GM13977 (cell line): ENCODE measurements at regions not wholly inside any gene's neighbourhood (a gene's known extent, or its start where the extent isn't known, plus 50 kb on each side); places are given as distances from the start of the nearest gene placed in this dataset.

ENCODE experiments used
- DNase-seq: peaks from one replicate; pipeline ENCODE4 v3.0.0; 2012; ENCODE audit warnings: low spot score
- CTCF ChIP-seq: IDR thresholded peaks from 2 replicates; pipeline ENCODE4 v1.5.1; 2012; ENCODE audit warnings: mild to moderate bottlenecking, control low read depth; ENCODE audit not compliant: insufficient read depth; ENCODE audit errors: extremely low read depth, missing control alignments
- in situ Hi-C: fragments of 300-500 bp; cut with MboI; formaldehyde crosslinking; loops from one replicate; pipeline ENCODE4 v1.12.0; 2022; ENCODE audit warnings: low sequenced_read_pairs, low pct_unique_long_range_greater_than_20kb, mixed read lengths, inconsistent platforms; ENCODE audit not compliant: unreplicated experiment

DNA sequence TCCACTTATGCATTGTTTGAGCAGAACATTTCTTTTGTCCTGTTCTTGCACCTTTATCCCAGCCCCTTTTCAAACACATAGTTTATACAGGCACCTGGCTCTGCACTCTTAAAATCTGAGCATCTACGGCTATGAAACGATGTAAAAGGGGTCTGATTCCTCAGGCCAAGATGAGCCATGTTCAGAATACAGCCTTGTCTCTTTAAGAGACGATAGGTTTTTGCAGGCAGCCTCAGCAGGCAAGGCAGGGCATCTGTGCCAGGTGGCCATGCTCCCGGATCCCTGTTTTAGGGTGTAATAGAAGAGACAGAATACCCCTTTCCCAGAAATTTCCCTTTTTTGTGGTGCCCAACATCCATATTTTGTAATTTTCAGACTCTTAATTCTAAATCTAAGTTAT is 89.1 kb upstream of the NFIB start:
- no peak for TF ChIP-seq CTCF
- no peak for DNase-seq
- in situ Hi-C loops, result no loop called here

DNA sequence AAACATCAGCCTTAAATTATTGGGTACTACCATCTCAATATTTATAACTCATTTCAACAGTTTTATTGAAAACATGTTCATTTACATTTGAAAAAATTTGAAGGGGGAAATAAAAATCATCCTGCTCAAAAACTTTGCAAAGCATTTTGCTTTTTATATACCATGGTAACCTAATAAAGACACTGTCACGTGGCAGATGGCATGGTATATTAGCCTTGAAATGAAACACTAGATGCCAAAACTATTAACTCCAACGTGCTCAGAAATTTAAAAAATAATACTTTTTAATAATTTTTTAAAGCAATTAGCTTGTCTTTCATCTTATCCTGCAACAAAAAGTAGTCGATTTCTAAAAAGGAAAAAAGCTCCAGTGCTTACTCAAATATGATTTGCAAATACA is 88.6 kb upstream of the NFIB start:
- in situ Hi-C loops, result no loop called here
- no peak for DNase-seq
- no peak for TF ChIP-seq CTCF

GRCh38 chr9:14401911-14402310 is 88.0 kb upstream of the NFIB start:
- in situ Hi-C loops, result no loop called here
- no peak for TF ChIP-seq CTCF
- DNase-seq, result no peak

GRCh38 chr9:14400658-14400995 is 86.7 kb upstream of the NFIB start:
- TF ChIP-seq CTCF, result no peak
- DNase-seq, result no peak
- in situ Hi-C loops, result no loop called here

DNA sequence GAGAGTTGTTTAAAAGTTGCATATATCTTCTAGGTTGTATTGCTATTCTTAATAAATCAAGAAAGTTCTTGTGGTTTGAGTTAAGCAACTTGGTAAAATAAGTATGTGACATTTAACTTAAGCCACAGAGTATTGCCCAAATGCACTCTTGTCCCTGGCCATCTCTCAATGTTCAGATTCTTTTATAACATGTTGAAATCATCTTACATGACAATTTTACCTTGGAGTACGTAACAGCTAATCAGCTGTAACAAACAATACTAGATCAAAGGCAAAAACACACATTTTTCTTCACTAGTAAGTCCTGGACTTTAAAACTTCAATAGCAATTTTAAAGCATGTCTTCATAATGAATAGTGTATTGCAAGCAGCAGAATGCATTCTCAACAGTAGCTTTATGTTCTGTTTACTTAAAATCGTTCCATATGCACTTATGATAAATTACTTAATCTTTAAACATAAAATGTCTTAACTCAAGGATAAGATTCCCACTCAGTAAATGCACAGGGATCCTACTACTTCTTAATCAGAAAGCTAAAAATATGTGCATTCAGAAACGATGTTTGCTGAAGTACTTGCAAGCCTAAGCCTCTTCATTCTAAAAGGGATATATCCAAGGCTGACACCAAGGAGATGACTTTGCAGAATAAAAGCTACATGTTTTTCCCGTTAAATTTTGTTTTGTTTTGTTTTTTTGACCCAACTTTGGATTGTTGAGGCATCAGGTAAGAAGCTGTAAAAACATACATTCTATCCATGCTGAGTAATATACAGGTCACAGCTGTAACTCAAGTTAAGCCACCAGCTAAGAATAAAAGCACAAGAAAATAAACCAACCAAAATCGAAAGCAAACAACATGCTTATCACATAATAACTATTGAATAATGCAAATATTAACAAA is 86.1 kb upstream of the NFIB start:
- in situ Hi-C loops, result no loop called here
- no peak for TF ChIP-seq CTCF
- DNase-seq, result no peak

- in situ Hi-C loops, result no loop called here
- no peak for DNase-seq
- TF ChIP-seq CTCF, result no peak
Observed at GRCh38 chr9:14398473-14398872, 84.5 kb upstream of the NFIB start.

DNA sequence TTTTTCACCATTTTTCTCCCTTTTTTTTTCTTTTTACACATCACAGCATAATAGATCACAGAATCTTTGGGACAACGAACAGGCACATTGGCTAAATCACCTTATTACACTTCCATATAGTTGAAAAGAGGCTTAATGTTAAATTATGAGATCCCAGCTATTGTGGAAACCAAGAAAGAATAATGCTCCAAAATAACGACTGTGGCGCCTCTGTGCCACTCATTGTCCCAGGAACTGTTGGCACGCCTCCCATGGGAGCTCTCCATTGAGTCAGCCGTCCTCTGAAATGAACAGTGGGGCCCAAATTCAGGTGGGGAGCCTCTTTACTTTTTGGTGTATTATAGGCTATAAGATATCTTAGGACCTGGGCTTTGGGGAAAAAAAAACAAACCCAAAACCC is 82.2 kb upstream of the NFIB start:
- no peak for TF ChIP-seq CTCF
- in situ Hi-C loops, result no loop called here
- no peak for DNase-seq
